ENCODE measurements at regions not wholly inside any gene's neighbourhood (a gene's known extent, or its start where the extent isn't known, plus 50 kb on each side); places are given as distances from the start of the nearest gene placed in this dataset.

DNA sequence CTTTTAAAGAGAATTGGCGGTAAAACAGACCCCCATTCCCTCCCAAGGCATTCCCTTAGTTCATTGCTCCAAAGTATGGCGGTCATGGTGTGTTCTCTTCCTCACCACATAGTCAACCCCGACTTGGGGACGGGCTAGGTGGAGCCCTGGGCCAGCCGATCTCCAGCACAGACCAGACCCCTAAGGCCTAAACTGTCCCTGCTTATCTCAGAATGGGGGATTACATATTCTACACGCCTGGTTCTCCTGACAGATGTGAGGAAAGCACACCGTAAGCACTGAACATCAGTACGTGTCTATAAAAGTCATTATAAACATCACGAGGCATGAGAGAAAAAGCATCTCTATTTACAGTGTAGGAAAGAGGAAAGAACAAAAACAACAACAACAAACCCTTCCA, 244.5 kb upstream of the STT3B start:
- H3K4me2 ChIP-seq (ENCODE audit: low read depth, low read length, poor library complexity, severe bottlenecking): no peak overlapping the region
- no peaks in the 10 kb centered on the region for H3K4me1 ChIP-seq (ENCODE audit: low read length)
- H3K36me3 ChIP-seq (ENCODE audit: insufficient read depth, low read length): no peaks in the 10 kb centered on the region
- H4K20me1 ChIP-seq (ENCODE audit: insufficient read depth, low read depth, low read length): no peaks in the 10 kb centered on the region
- H2AFZ ChIP-seq (ENCODE audit: low read length): no peak overlapping the region
- H3K9me3 ChIP-seq (ENCODE audit: low read length): no peaks in the 10 kb centered on the region
- H3K27ac ChIP-seq (ENCODE audit: low read length): no peak overlapping the region
- no peaks in the 10 kb centered on the region for H3K79me2 ChIP-seq (ENCODE audit: low read length)
- no peak overlapping the region for H3K4me3 ChIP-seq (ENCODE audit: low read length)
- DNase-seq: no peak
- H3K9ac ChIP-seq (ENCODE audit: low read length): no peak overlapping the region
- H3K9me2 ChIP-seq (replicated peaks; ENCODE audit: insufficient read depth, low read length): no peaks in the 10 kb centered on the region
- no peaks in the 10 kb centered on the region for H3K27me3 ChIP-seq (ENCODE audit: low read length)

DNA sequence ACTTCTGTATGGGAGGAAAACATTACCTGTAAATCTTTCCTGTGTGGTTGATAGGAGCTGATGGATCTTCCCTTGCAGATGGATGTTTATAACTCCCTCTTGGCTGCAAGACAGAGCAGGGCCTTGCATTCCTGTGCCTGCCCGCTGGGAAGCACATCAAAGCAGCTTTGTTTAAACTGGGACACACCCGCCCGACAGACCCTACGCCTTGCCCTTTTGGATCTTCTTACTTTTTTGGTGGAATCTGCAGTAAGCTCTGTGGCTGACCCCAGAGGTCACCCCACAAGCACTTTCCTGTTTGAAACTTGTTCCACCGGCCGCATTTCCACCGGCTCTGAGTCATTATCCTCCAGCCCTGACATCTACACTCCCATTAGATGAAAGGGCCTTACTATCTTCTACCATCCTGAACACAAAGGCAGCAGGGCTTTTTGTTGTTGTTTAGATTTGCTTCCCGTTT, 244.1 kb upstream of the STT3B start:
- Histone ChIP-seq H2AFZ (ENCODE audit: low read length) (no peak overlapping the region), H3K4me3 (ENCODE audit: low read length) (no peak overlapping the region), H3K9me2 (replicated peaks; ENCODE audit: insufficient read depth, low read length) (no peaks in the 10 kb centered on the region), H3K27me3 (ENCODE audit: low read length) (no peaks in the 10 kb centered on the region), H3K79me2 (ENCODE audit: low read length) (no peaks in the 10 kb centered on the region), H3K4me1 (ENCODE audit: low read length) (no peaks in the 10 kb centered on the region), H3K4me2 (ENCODE audit: low read depth, low read length, poor library complexity, severe bottlenecking) (no peak overlapping the region), H4K20me1 (ENCODE audit: insufficient read depth, low read depth, low read length) (no peaks in the 10 kb centered on the region), H3K9me3 (ENCODE audit: low read length) (no peaks in the 10 kb centered on the region), H3K27ac (ENCODE audit: low read length) (no peak overlapping the region), H3K36me3 (ENCODE audit: insufficient read depth, low read length) (no peaks in the 10 kb centered on the region), H3K9ac (ENCODE audit: low read length) (no peak overlapping the region)
- DNase-seq: no peak

DNA sequence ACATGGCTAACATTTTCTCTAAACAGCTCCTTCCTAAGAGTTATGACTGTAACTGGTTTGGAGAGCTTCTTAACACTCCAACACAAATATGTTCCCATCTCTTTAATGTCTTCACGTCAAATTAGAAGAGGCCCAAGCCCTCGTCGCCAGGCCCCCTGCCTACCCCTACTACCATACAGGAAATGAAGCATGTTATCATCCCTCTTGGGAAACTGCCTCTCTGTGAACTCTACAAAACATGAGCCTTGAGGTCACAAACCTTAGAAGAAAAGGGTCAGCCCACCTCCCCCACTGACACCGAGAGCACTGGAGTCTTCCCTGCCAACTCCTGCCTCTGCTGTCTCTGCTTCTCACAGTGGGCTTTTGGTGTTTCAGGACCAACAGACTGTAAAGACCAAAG, 243.1 kb upstream of the STT3B start:
- H3K4me1 ChIP-seq (ENCODE audit: low read length): no peaks in the 10 kb centered on the region
- H3K79me2 ChIP-seq (ENCODE audit: low read length): no peaks in the 10 kb centered on the region
- no peak overlapping the region for H3K4me2 ChIP-seq (ENCODE audit: low read depth, low read length, poor library complexity, severe bottlenecking)
- no peak overlapping the region for H2AFZ ChIP-seq (ENCODE audit: low read length)
- no peaks in the 10 kb centered on the region for H3K9me3 ChIP-seq (ENCODE audit: low read length)
- H3K27ac ChIP-seq (ENCODE audit: low read length): no peak overlapping the region
- H3K4me3 ChIP-seq (ENCODE audit: low read length): no peak overlapping the region
- no peaks in the 10 kb centered on the region for H3K9me2 ChIP-seq (replicated peaks; ENCODE audit: insufficient read depth, low read length)
- no peaks in the 10 kb centered on the region for H3K36me3 ChIP-seq (ENCODE audit: insufficient read depth, low read length)
- H3K27me3 ChIP-seq (ENCODE audit: low read length): no peaks in the 10 kb centered on the region
- no peak overlapping the region for H3K9ac ChIP-seq (ENCODE audit: low read length)
- H4K20me1 ChIP-seq (ENCODE audit: insufficient read depth, low read depth, low read length): no peaks in the 10 kb centered on the region
- no peak for DNase-seq

DNA sequence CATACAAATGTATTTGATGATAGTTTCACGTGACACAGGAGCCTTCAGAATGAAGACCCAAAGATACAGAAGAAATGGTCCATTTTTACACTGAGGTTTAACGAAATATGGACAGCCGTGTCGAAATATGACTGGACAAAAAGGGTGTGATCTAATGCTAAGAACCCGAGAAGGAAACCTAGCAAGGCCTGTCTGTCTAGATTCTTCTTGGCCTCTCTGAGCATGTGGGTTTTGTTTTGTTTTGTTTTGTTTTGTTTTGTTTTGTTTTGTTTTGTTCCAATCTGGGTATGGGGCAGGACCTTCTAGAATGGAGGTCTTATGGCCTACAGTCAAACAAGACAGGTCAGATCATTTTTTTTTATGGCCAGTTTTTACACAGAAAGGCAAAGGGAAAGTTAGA, 242.7 kb upstream of the STT3B start:
- no peaks in the 10 kb centered on the region for H3K9me2 ChIP-seq (replicated peaks; ENCODE audit: insufficient read depth, low read length)
- H3K4me2 ChIP-seq (ENCODE audit: low read depth, low read length, poor library complexity, severe bottlenecking): no peak overlapping the region
- no peaks in the 10 kb centered on the region for H3K27me3 ChIP-seq (ENCODE audit: low read length)
- H3K36me3 ChIP-seq (ENCODE audit: insufficient read depth, low read length): no peaks in the 10 kb centered on the region
- H3K9ac ChIP-seq (ENCODE audit: low read length): no peak overlapping the region
- H2AFZ ChIP-seq (ENCODE audit: low read length): no peak overlapping the region
- no peaks in the 10 kb centered on the region for H3K4me1 ChIP-seq (ENCODE audit: low read length)
- DNase-seq: no peak
- no peak overlapping the region for H3K4me3 ChIP-seq (ENCODE audit: low read length)
- H4K20me1 ChIP-seq (ENCODE audit: insufficient read depth, low read depth, low read length): no peaks in the 10 kb centered on the region
- no peaks in the 10 kb centered on the region for H3K79me2 ChIP-seq (ENCODE audit: low read length)
- no peak overlapping the region for H3K27ac ChIP-seq (ENCODE audit: low read length)
- H3K9me3 ChIP-seq (ENCODE audit: low read length): no peaks in the 10 kb centered on the region

DNA sequence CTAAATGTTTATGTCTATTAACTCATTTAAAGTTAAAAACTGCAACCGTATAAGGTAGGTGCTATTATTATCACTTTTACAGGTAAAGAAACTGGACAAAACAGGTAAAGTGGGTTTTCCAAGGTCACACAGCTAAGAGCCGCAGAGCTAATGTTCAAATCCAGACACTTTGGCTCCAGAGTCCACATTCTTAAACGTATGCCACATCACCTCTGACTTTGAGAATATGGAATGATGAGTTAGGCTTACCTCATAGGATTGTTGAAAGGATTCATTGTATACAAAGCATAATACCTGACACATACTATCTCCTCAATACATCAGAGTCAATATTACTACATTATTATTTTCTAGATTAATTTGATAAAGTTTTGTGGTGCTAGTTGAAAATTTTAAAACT, 240.9 kb upstream of the STT3B start:
- no peaks in the 10 kb centered on the region for H3K36me3 ChIP-seq (ENCODE audit: insufficient read depth, low read length)
- no peaks in the 10 kb centered on the region for H3K9me3 ChIP-seq (ENCODE audit: low read length)
- DNase-seq: no peak
- no peaks in the 10 kb centered on the region for H4K20me1 ChIP-seq (ENCODE audit: insufficient read depth, low read depth, low read length)
- no peaks in the 10 kb centered on the region for H3K27me3 ChIP-seq (ENCODE audit: low read length)
- H3K27ac ChIP-seq (ENCODE audit: low read length): no peak overlapping the region
- no peaks in the 10 kb centered on the region for H3K9me2 ChIP-seq (replicated peaks; ENCODE audit: insufficient read depth, low read length)
- H3K4me3 ChIP-seq (ENCODE audit: low read length): no peak overlapping the region
- H3K9ac ChIP-seq (ENCODE audit: low read length): no peak overlapping the region
- H3K79me2 ChIP-seq (ENCODE audit: low read length): no peaks in the 10 kb centered on the region
- H3K4me2 ChIP-seq (ENCODE audit: low read depth, low read length, poor library complexity, severe bottlenecking): no peak overlapping the region
- H2AFZ ChIP-seq (ENCODE audit: low read length): no peak overlapping the region
- no peaks in the 10 kb centered on the region for H3K4me1 ChIP-seq (ENCODE audit: low read length)

DNA sequence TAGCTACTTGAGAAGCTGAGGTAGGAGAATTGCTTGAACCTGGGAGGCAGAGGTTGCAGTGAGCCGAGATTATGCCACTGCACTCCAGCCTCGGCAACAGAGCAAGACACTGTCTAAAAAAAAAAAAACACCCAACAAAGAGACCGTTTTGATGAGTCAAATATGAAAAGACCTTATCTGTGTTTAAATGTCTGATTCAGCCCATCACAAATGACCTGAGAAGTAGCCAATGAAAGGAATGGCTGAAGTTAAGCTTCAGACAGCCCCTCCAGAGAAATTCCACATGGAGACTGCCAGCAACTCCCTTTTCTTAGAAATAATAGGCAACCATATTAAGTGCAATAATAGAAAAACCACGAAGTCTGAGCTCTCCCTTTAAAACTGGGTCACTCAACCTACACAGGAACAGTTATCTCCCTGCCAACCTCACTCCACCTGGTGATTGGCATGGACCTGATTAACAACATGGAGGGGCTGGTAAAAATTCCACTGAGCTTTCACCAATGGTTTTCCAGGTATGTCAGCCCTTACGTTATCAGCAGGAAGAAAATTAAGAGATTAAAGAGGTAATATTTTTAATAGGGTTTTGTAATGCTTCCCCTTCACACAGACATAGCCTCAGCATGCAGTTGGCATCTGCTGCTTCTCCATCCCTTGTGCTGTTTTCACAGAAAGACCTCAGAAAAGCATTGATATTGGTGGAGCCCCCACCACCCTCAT, 238.1 kb upstream of the STT3B start:
- Histone ChIP-seq H3K36me3 (ENCODE audit: insufficient read depth, low read length) (no peaks in the 10 kb centered on the region), H2AFZ (ENCODE audit: low read length) (no peak overlapping the region)

DNA sequence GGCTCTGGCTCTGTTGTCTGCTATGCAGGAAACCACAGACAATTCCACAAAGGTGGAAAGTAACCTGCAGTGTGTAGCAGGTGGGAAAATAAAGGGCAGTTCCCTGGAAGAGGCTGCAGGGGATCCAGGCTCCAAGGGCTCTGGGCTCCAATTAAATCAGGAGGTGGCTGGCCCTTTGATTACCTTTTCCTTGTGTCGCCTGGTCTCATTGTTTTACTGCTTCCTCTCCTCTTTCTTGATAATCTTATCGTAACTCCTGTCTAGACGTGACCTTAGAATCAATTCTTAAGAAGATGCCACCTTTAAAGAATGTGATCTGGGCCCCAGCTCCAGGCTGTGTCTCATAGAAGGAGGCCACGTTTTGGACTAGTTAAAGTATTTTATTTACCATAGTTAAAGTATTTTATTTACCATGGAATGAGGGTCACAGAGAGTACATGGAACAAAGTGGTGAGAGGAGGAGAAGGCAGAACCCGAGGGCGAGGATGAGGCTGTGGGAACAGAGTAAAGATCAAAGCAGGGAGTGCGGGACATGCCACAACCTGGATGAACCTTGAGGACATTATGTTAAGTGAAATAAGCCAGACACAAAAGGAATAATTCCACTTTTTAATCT, 237.5 kb upstream of the STT3B start:
- Histone ChIP-seq H3K4me3 (ENCODE audit: low read length) (no peak overlapping the region), H2AFZ (ENCODE audit: low read length) (no peak overlapping the region), H3K9me3 (ENCODE audit: low read length) (no peaks in the 10 kb centered on the region), H3K9ac (ENCODE audit: low read length) (no peak overlapping the region), H3K36me3 (ENCODE audit: insufficient read depth, low read length) (no peaks in the 10 kb centered on the region), H3K27ac (ENCODE audit: low read length) (no peak overlapping the region), H4K20me1 (ENCODE audit: insufficient read depth, low read depth, low read length) (no peaks in the 10 kb centered on the region), H3K27me3 (ENCODE audit: low read length) (no peaks in the 10 kb centered on the region), H3K9me2 (replicated peaks; ENCODE audit: insufficient read depth, low read length) (no peaks in the 10 kb centered on the region), H3K4me1 (ENCODE audit: low read length) (no peaks in the 10 kb centered on the region), H3K4me2 (ENCODE audit: low read depth, low read length, poor library complexity, severe bottlenecking) (no peak overlapping the region), H3K79me2 (ENCODE audit: low read length) (no peaks in the 10 kb centered on the region)
- DNase-seq: no peak

More for the DNA sequence above, 238.1 kb upstream of the STT3B start:
- Histone ChIP-seq H3K27me3 (ENCODE audit: low read length) (no peaks in the 10 kb centered on the region), H4K20me1 (ENCODE audit: insufficient read depth, low read depth, low read length) (no peaks in the 10 kb centered on the region), H3K9me2 (replicated peaks; ENCODE audit: insufficient read depth, low read length) (no peaks in the 10 kb centered on the region), H3K4me2 (ENCODE audit: low read depth, low read length, poor library complexity, severe bottlenecking) (no peak overlapping the region), H3K27ac (ENCODE audit: low read length) (no peak overlapping the region), H3K79me2 (ENCODE audit: low read length) (no peaks in the 10 kb centered on the region), H3K4me3 (ENCODE audit: low read length) (no peak overlapping the region), H3K4me1 (ENCODE audit: low read length) (no peaks in the 10 kb centered on the region), H3K9ac (ENCODE audit: low read length) (no peak overlapping the region), H3K9me3 (ENCODE audit: low read length) (no peaks in the 10 kb centered on the region)
- no peak for DNase-seq

DNA sequence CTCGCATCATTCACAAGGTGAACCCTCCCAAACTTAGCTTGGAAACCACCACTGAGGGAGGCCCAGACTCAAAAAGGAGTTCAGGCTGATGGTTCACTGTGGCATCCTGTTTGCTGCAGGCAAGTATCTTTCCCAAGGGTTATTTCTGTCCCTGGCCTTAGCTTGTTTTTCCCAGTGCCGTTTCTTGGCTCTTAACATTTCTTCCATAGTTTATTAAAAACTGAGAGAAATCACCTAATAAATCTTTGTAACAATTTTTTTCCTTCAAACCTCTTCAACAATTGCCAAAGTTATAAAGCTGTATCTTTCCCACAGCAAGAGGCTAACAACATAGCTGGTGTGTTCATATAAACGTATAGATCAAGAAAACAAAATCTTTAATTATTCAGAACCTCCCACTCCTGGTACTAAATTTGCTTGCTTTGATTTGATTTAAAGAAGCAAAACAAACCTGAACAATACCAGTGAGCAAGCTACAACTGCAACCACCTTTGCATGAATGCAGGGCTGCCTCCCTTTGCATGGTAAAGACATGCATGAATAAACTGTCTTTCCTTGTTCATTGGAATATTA, 234.9 kb upstream of the STT3B start:
- Histone ChIP-seq H4K20me1 (ENCODE audit: insufficient read depth, low read depth, low read length) (no peaks in the 10 kb centered on the region), H3K79me2 (ENCODE audit: low read length) (no peaks in the 10 kb centered on the region), H3K27me3 (ENCODE audit: low read length) (no peaks in the 10 kb centered on the region), H2AFZ (ENCODE audit: low read length) (no peak overlapping the region), H3K9me3 (ENCODE audit: low read length) (no peaks in the 10 kb centered on the region), H3K9me2 (replicated peaks; ENCODE audit: insufficient read depth, low read length) (no peaks in the 10 kb centered on the region), H3K4me2 (ENCODE audit: low read depth, low read length, poor library complexity, severe bottlenecking) (no peak overlapping the region), H3K4me3 (ENCODE audit: low read length) (no peak overlapping the region), H3K36me3 (ENCODE audit: insufficient read depth, low read length) (no peaks in the 10 kb centered on the region), H3K4me1 (ENCODE audit: low read length) (no peaks in the 10 kb centered on the region), H3K27ac (ENCODE audit: low read length) (no peak overlapping the region), H3K9ac (ENCODE audit: low read length) (no peak overlapping the region)
- no peak for DNase-seq
